Thyroid gland (tissue), 4 donors: ENCODE measurements at regions not wholly inside any gene's neighbourhood (a gene's known extent, or its start where the extent isn't known, plus 50 kb on each side); places are given as distances from the start of the nearest gene placed in this dataset.

Source experiments
- DNase-seq, 2 donors: peaks; one replicate each; pipeline ENCODE4 v3.0.0-alpha.2; 2019
- H3K27ac ChIP-seq, 3 donors: fragments of 200-600 bp; sonication (generic); 1 replicate in 2 of 3; 2 replicates in 1 of 3; pipeline ENCODE4 v1.5.1; 2016 to 2019; ENCODE audit warnings: mild to moderate bottlenecking in 1 of 3, moderate library complexity in 1 of 3
- H3K27me3 ChIP-seq: fragments of 200-600 bp; sonication (generic); one replicate; pipeline ENCODE4 v1.5.1; 2019
- H3K36me3 ChIP-seq, 2 donors: fragments of 200-600 bp; sonication (generic); one replicate each; pipeline ENCODE4 v1.5.1; 2016 to 2019
- H3K4me1 ChIP-seq, 2 donors: fragments of 200-600 bp; sonication (generic); one replicate each; pipeline ENCODE4 v1.5.1; 2017 to 2019
- H3K4me3 ChIP-seq, 3 donors: fragments of 200-600 bp; sonication (generic); replicated peaks in 1 of 3; 1 replicate in 2 of 3; 2 replicates in 1 of 3; pipeline ENCODE4 v1.5.1; 2016; ENCODE audit warnings: mild to moderate bottlenecking in 1 of 3
- H3K9me3 ChIP-seq: fragments of 200-600 bp; sonication (generic); one replicate; pipeline ENCODE4 v1.5.1; 2017
- POLR2A ChIP-seq, 2 donors: fragments of 450-650 bp; IDR thresholded peaks; one replicate each; pipeline ENCODE4 v1.6.1; 2017; ENCODE audit warnings: antibody characterized with exemption in 2 of 2, mild to moderate bottlenecking in 2 of 2, moderate library complexity in 1 of 2
- WGBS, 2 donors: methylation state at CpG; one replicate each; pipeline ENCODE4 v1.1.5; 2017; 5-methylcytosine and 5-hydroxymethylcytosine counted together
- intact Hi-C: fragments of 100-400 bp; cut with DNase I; formaldehyde crosslinking; loops from one replicate; pipeline ENCODE4 v1.15.1; 2023
- TF ChIP-seq, protein P1 (sequence below), 6 experiments: fragments of 200-600 bp in 3 of 6; fragments of 450-650 bp in 3 of 6; sonication (generic) in 3 of 6; IDR thresholded peaks; one replicate each; pipeline ENCODE4 v1.5.1; 2016 to 2019; ENCODE audit warnings: antibody characterized with exemption in 6 of 6, mild to moderate bottlenecking in 2 of 6, inconsistent platforms in 1 of 6, moderate library complexity in 1 of 6

- H3K4me3 ChIP-seq = no peak overlapping the region
- 79% methylated on average over 12 to 13 of the region's 13 CpGs for WGBS, 2 donors
- DNase-seq = no peak
- H3K9me3 ChIP-seq = no peaks in the 10 kb centered on the region
- peaks cover 62 to 91% of the 10 kb centered on the region in 2 donors for H3K4me1 ChIP-seq
- H3K27ac ChIP-seq = peak overlapping the region in 2 of 3 donors; percentile 83 to 93
- H3K27me3 ChIP-seq = no peaks in the 10 kb centered on the region
- H3K36me3 ChIP-seq = no peaks in the 10 kb centered on the region
- intact Hi-C loops = no loop called here
- TF ChIP-seq, protein P1, sequence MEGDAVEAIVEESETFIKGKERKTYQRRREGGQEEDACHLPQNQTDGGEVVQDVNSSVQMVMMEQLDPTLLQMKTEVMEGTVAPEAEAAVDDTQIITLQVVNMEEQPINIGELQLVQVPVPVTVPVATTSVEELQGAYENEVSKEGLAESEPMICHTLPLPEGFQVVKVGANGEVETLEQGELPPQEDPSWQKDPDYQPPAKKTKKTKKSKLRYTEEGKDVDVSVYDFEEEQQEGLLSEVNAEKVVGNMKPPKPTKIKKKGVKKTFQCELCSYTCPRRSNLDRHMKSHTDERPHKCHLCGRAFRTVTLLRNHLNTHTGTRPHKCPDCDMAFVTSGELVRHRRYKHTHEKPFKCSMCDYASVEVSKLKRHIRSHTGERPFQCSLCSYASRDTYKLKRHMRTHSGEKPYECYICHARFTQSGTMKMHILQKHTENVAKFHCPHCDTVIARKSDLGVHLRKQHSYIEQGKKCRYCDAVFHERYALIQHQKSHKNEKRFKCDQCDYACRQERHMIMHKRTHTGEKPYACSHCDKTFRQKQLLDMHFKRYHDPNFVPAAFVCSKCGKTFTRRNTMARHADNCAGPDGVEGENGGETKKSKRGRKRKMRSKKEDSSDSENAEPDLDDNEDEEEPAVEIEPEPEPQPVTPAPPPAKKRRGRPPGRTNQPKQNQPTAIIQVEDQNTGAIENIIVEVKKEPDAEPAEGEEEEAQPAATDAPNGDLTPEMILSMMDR (IDR thresholded peaks at IDR 0.05) = no peak
- TF ChIP-seq POLR2A (IDR thresholded peaks at IDR 0.05) = no peak
These were observed 136.5 kb upstream of the HAAO start for GRCh38 chr2:42928692-42929545.

GRCh38 chr2:42928161-42928691 is 135.8 kb upstream of the HAAO start:
- Histone ChIP-seq H3K9me3 (no peaks in the 10 kb centered on the region), H3K27ac (peak overlapping the region in 2 of 3 donors; percentile 83 to 93), H3K4me1 (peaks cover 58 to 93% of the 10 kb centered on the region in 2 donors), H3K4me3 (no peak overlapping the region), H3K27me3 (no peaks in the 10 kb centered on the region), H3K36me3 (no peaks in the 10 kb centered on the region)
- TF ChIP-seq, protein P1 (IDR thresholded peaks at IDR 0.05) = no peak
- TF ChIP-seq POLR2A (IDR thresholded peaks at IDR 0.05) = no peak
- WGBS, 2 donors = 36 to 40% methylated on average over 9 of the region's 9 CpGs
- DNase-seq = peak; percentile 41 to 68
- intact Hi-C loops = no loop called here

DNA sequence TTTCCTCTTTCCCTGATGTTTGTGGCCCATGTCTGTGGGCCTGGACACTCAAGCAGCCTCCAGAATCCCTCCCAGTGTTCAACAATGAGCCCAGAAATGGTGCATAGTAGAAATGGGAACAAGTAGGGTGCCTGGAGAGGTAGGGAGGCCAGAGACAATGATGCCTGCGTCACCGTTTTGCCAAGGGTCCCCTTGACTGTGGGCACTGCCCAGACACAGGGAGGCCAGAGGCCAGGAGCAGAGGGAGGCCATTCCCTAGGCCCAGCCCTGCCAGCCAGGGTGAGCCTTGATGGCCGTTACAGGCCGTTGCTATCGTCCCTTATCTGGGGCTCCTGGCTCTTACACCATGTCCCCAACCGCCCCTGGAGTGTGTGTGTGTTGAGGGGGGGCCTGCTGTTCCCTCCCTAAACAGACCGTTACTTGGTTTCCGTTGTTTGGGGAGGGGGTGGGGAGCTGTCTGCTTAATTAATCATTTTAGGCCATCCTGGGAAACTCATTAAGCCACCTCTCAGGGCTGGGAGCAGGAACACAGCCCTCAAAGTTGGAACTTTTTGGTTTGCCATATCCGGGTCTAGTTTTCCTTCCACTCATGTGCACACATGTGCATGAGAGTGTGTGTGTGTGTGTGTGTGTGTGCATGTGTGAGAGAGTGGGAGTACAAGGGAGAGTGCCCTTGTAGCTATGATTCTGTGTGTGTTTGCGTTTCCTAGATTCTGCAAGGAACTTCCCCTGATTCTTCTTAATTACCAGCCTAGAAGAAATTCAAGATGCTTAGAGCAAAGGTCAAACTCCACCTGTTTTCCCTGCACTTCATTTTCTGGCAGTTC is 135.2 kb upstream of the HAAO start:
- no peaks in the 10 kb centered on the region for H3K27me3 ChIP-seq
- H3K9me3 ChIP-seq = no peaks in the 10 kb centered on the region
- no peaks in the 10 kb centered on the region for H3K36me3 ChIP-seq
- no peak for TF ChIP-seq POLR2A (IDR thresholded peaks at IDR 0.05)
- TF ChIP-seq, protein P1 (IDR thresholded peaks at IDR 0.05) = no peak
- H3K27ac ChIP-seq = peak overlapping the region in 2 of 3 donors; percentile 83 to 93
- WGBS, 2 donors = 40 to 77% methylated on average over 8 to 10 of the region's 10 CpGs
- intact Hi-C loops = no loop called here
- H3K4me1 ChIP-seq = peaks cover 58 to 96% of the 10 kb centered on the region in 2 donors
- no peak overlapping the region for H3K4me3 ChIP-seq
- no peak for DNase-seq

GRCh38 chr2:42926434-42927333 is 134.3 kb upstream of the HAAO start:
- intact Hi-C loops = no loop called here
- no peaks in the 10 kb centered on the region for H3K9me3 ChIP-seq
- TF ChIP-seq, protein P1 (IDR thresholded peaks at IDR 0.05) = no peak
- no peak for TF ChIP-seq POLR2A (IDR thresholded peaks at IDR 0.05)
- no peaks in the 10 kb centered on the region for H3K27me3 ChIP-seq
- peaks cover 58 to 96% of the 10 kb centered on the region in 2 donors for H3K4me1 ChIP-seq
- WGBS, 2 donors = 80 to 81% methylated on average over 20 to 26 of the region's 26 CpGs
- no peak overlapping the region for H3K4me3 ChIP-seq
- no peaks in the 10 kb centered on the region for H3K36me3 ChIP-seq
- DNase-seq = peak; percentile 30 to 46
- H3K27ac ChIP-seq = peak overlapping the region; percentile 79 to 93 (median 83)
